Tibial artery (tissue), 4 donors: ENCODE measurements at regions not wholly inside any gene's neighbourhood (a gene's known extent, or its start where the extent isn't known, plus 50 kb on each side); places are given as distances from the start of the nearest gene placed in this dataset.
"Not testable (repeated sequence)": the region's sequence is repeated elsewhere in the genome, so short reads cannot be mapped to it uniquely, and the experiment has no call there.

Experiments used
- DNase-seq, 2 donors: peaks; one replicate each; pipeline ENCODE4 v3.0.0-alpha.2; 2019
- H3K27ac ChIP-seq, 2 donors: fragments of 200-600 bp; sonication (generic) in 1 of 2; 1 replicate in 1 of 2; 2 replicates in 1 of 2; pipeline ENCODE4 v1.5.1; 2018 to 2019; ENCODE audit warnings: mild to moderate bottlenecking in 1 of 2
- H3K27me3 ChIP-seq, 2 donors: fragments of 200-600 bp; sonication (generic) in 1 of 2; one replicate each; pipeline versions ENCODE4 v1.5.1 to v1.6.0; 2016 to 2019
- H3K36me3 ChIP-seq, 3 donors: fragments of 200-600 bp; sonication (generic) in 2 of 3; one replicate each; pipeline ENCODE4 v1.5.1; 2016 to 2019; ENCODE audit warnings: mild to moderate bottlenecking in 2 of 3
- H3K4me1 ChIP-seq, 4 donors: fragments of 200-600 bp; sonication (generic) in 2 of 4; 1 replicate in 3 of 4; 2 replicates in 1 of 4; pipeline ENCODE4 v1.5.1; 2016 to 2019
- H3K4me3 ChIP-seq, 2 donors: fragments of 200-600 bp; sonication (generic) in 1 of 2; 1 replicate in 1 of 2; 2 replicates in 1 of 2; pipeline ENCODE4 v1.5.1; 2018 to 2019; ENCODE audit warnings: mild to moderate bottlenecking in 2 of 2
- H3K9me3 ChIP-seq, 3 donors: fragments of 200-600 bp; sonication (generic) in 1 of 3; one replicate each; pipeline ENCODE4 v1.5.1; 2016 to 2019
- CTCF ChIP-seq, 2 experiments: fragments of 200-600 bp in 1 of 2; fragments of 450-650 bp in 1 of 2; IDR thresholded peaks; one replicate each; pipeline ENCODE4 v1.5.1; 2017 to 2019; ENCODE audit warnings: antibody characterized with exemption in 2 of 2, mild to moderate bottlenecking in 1 of 2, moderate library complexity in 1 of 2
- intact Hi-C: fragments of 100-400 bp; cut with DNase I; formaldehyde crosslinking; loops from one replicate; pipeline ENCODE4 v1.15.0; 2023; ENCODE audit warnings: low total_unique reads

GRCh38 chr15:23762026-23762425, 74.9 kb upstream of the NDN start:
- Histone ChIP-seq H3K9me3 (peaks cover 0 to 5% (median 0%) of the 10 kb centered on the region in 3 donors), H3K27ac (no peak overlapping the region), H3K36me3 (no peaks in the 10 kb centered on the region), H3K4me1 (no peaks in the 10 kb centered on the region), H3K27me3 (no peaks in the 10 kb centered on the region), H3K4me3 (no peak overlapping the region)
- TF ChIP-seq CTCF (IDR thresholded peaks at IDR 0.05), result no peak
- DNase-seq, result no peak
- intact Hi-C loops, result no loop called here

GRCh38 chr15:23763021-23763420, 75.9 kb upstream of the NDN start:
- TF ChIP-seq CTCF (IDR thresholded peaks at IDR 0.05), result no peak
- Histone ChIP-seq H3K9me3 (peaks cover 0 to 7% (median 0%) of the 10 kb centered on the region in 3 donors), H3K27ac (no peak overlapping the region), H3K36me3 (no peaks in the 10 kb centered on the region), H3K27me3 (no peaks in the 10 kb centered on the region), H3K4me3 (no peak overlapping the region), H3K4me1 (no peaks in the 10 kb centered on the region)
- DNase-seq, result no peak
- intact Hi-C loops, result no loop called here

- TF ChIP-seq CTCF (IDR thresholded peaks at IDR 0.05), result no peak
- no peak overlapping the region for H3K4me3 ChIP-seq
- intact Hi-C loops, result no loop called here
- no peak for DNase-seq
- no peaks in the 10 kb centered on the region for H3K36me3 ChIP-seq
- H3K27me3 ChIP-seq, result no peaks in the 10 kb centered on the region
- no peak overlapping the region for H3K27ac ChIP-seq
- no peaks in the 10 kb centered on the region for H3K4me1 ChIP-seq
- peaks cover 0 to 7% (median 0%) of the 10 kb centered on the region in 3 donors for H3K9me3 ChIP-seq
Measured at GRCh38 chr15:23764306-23764705, 77.2 kb upstream of the NDN start.

- no peak for TF ChIP-seq CTCF (IDR thresholded peaks at IDR 0.05)
- H3K4me1 ChIP-seq, result no peaks in the 10 kb centered on the region
Measured at GRCh38 chr15:23764716-23765115, 77.6 kb upstream of the NDN start.

GRCh38 chr15:23766779-23767178, 79.7 kb upstream of the NDN start:
- H3K36me3 ChIP-seq, H3K27ac ChIP-seq, intact Hi-C loops, H3K27me3 ChIP-seq, H3K4me3 ChIP-seq, H3K9me3 ChIP-seq, DNase-seq, H3K4me1 ChIP-seq: not testable (repeated sequence)

More at GRCh38 chr15:23764716-23765115, 77.6 kb upstream of the NDN start:
- H3K27ac ChIP-seq, result no peak overlapping the region
- H3K36me3 ChIP-seq, result no peaks in the 10 kb centered on the region
- no peaks in the 10 kb centered on the region for H3K27me3 ChIP-seq
- DNase-seq, result no peak
- peaks cover 0 to 7% (median 0%) of the 10 kb centered on the region in 3 donors for H3K9me3 ChIP-seq
- intact Hi-C loops, result no loop called here
- no peak overlapping the region for H3K4me3 ChIP-seq

- no peak for TF ChIP-seq CTCF (IDR thresholded peaks at IDR 0.05)
- H3K4me1 ChIP-seq, result no peaks in the 10 kb centered on the region
- no peak overlapping the region for H3K27ac ChIP-seq
- intact Hi-C loops, result no loop called here
- H3K36me3 ChIP-seq, result no peaks in the 10 kb centered on the region
- no peaks in the 10 kb centered on the region for H3K27me3 ChIP-seq
- no peak overlapping the region for H3K4me3 ChIP-seq
- H3K9me3 ChIP-seq, result no peaks in the 10 kb centered on the region
- no peak for DNase-seq
Measured at GRCh38 chr15:23773093-23773492, 86.0 kb upstream of the NDN start.
